Osteocyte (in vitro differentiated cells): ENCODE measurements at regions not wholly inside any gene's neighbourhood (a gene's known extent, or its start where the extent isn't known, plus 50 kb on each side); places are given as distances from the start of the nearest gene placed in this dataset.

ENCODE experiments used
- DNase-seq: peaks from one replicate; pipeline ENCODE4 v3.0.0; 2021; ENCODE audit warnings: mixed read lengths; ENCODE audit not compliant: unreplicated experiment; ENCODE audit errors: extremely low spot score
- H3K27ac Mint-ChIP-seq: one replicate; pipeline ENCODE4 v1.8.0; 2021; ENCODE audit warnings: mild to moderate bottlenecking, mixed read lengths; ENCODE audit not compliant: unreplicated experiment
- H3K27me3 Mint-ChIP-seq: one replicate; pipeline ENCODE4 v1.8.0; 2021; ENCODE audit warnings: mixed read lengths; ENCODE audit not compliant: unreplicated experiment
- H3K36me3 Mint-ChIP-seq: one replicate; pipeline ENCODE4 v1.8.0; 2021; ENCODE audit warnings: mixed read lengths; ENCODE audit not compliant: unreplicated experiment
- H3K4me1 Mint-ChIP-seq: one replicate; pipeline ENCODE4 v1.8.0; 2021; ENCODE audit warnings: mixed read lengths; ENCODE audit not compliant: unreplicated experiment
- H3K4me3 Mint-ChIP-seq: one replicate; pipeline ENCODE4 v1.8.0; 2021; ENCODE audit warnings: mild to moderate bottlenecking, moderate library complexity, mixed read lengths; ENCODE audit not compliant: unreplicated experiment
- H3K9me3 Mint-ChIP-seq: one replicate; pipeline ENCODE4 v1.8.0; 2021; ENCODE audit warnings: mixed read lengths; ENCODE audit not compliant: unreplicated experiment
- TF ChIP-seq, protein P1 (sequence below): fragments of 200-600 bp; sonication (generic); IDR thresholded peaks from 2 replicates; pipeline ENCODE4 v1.5.0; 2021; ENCODE audit warnings: antibody characterized with exemption, mild to moderate bottlenecking, moderate library complexity

DNA sequence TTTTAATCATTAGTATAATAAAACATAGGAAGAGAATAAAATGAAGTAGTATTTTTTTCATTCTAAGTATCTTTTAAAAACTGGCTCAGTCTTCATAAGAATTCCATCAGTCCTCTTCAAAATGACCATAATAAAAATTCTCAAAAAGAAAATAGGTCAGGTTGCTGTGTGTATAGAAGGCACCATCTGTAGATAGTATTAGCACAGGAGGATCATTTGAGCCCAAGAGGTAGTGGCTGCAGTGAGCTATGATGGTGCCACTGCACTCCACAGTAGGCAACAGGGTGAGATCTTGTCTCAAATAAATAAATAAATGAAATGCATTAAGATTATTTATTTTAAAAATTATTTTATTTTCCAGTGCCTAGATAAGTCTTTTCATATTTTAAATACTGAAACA, 475.8 kb downstream of the ZNF804A start:
- no peaks in the 10 kb centered on the region for H3K9me3 Mint-ChIP-seq
- H3K4me1 Mint-ChIP-seq = no peaks in the 10 kb centered on the region
- TF ChIP-seq, protein P1, sequence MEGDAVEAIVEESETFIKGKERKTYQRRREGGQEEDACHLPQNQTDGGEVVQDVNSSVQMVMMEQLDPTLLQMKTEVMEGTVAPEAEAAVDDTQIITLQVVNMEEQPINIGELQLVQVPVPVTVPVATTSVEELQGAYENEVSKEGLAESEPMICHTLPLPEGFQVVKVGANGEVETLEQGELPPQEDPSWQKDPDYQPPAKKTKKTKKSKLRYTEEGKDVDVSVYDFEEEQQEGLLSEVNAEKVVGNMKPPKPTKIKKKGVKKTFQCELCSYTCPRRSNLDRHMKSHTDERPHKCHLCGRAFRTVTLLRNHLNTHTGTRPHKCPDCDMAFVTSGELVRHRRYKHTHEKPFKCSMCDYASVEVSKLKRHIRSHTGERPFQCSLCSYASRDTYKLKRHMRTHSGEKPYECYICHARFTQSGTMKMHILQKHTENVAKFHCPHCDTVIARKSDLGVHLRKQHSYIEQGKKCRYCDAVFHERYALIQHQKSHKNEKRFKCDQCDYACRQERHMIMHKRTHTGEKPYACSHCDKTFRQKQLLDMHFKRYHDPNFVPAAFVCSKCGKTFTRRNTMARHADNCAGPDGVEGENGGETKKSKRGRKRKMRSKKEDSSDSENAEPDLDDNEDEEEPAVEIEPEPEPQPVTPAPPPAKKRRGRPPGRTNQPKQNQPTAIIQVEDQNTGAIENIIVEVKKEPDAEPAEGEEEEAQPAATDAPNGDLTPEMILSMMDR = no peak
- no peak overlapping the region for H3K27ac Mint-ChIP-seq
- no peak overlapping the region for H3K4me3 Mint-ChIP-seq
- no peaks in the 10 kb centered on the region for H3K27me3 Mint-ChIP-seq
- no peak for DNase-seq
- no peaks in the 10 kb centered on the region for H3K36me3 Mint-ChIP-seq

DNA sequence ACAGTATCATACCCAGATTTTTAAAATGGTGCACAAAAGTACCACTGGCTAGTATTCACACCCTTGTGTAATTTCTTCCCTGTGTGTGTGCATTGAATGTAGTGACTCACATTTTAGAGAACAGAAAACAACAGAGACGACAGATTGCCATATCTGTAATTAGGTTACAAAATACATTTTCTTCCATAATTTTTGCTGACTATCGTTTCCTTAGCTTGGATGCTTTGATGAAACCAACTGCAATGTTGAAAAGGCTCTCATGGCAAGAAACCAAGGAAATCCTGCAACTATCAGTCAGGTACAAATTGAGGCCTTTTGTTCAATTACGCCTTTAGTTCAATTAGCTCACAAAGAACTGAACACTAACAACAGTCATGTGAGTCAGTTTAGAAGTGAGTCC, 484.4 kb downstream of the ZNF804A start:
- DNase-seq = no peak

DNA sequence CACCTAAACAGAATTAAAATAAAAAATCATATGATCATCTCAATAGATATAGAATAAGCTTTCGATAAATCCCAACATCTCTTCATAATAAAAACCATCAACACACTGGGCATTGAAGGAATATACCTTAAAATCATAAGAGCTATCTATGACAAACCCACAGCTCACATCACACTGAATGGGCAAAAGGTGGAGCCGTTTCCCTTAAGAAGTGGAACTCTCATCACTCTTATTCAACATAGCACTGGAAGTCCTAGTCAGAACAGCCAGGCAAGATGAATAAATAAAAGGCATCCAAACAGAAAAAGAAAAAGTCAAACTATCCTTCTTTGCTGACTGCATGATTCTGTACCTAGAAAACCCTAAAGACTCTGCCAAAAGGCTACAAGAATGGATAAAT, 510.3 kb downstream of the ZNF804A start:
- Mint-ChIP-seq H3K4me3 (no peak overlapping the region), H3K4me1 (no peaks in the 10 kb centered on the region), H3K27me3 (no peaks in the 10 kb centered on the region), H3K27ac (no peak overlapping the region), H3K36me3 (no peaks in the 10 kb centered on the region), H3K9me3 (peaks cover 17% of the 10 kb centered on the region)
- TF ChIP-seq, protein P1 = no peak
- DNase-seq = no peak

More for the DNA sequence above, 484.4 kb downstream of the ZNF804A start:
- Mint-ChIP-seq H3K9me3 (no peaks in the 10 kb centered on the region), H3K4me1 (no peaks in the 10 kb centered on the region), H3K4me3 (no peak overlapping the region), H3K27ac (no peak overlapping the region), H3K27me3 (no peaks in the 10 kb centered on the region), H3K36me3 (no peaks in the 10 kb centered on the region)
- TF ChIP-seq, protein P1 = no peak

DNA sequence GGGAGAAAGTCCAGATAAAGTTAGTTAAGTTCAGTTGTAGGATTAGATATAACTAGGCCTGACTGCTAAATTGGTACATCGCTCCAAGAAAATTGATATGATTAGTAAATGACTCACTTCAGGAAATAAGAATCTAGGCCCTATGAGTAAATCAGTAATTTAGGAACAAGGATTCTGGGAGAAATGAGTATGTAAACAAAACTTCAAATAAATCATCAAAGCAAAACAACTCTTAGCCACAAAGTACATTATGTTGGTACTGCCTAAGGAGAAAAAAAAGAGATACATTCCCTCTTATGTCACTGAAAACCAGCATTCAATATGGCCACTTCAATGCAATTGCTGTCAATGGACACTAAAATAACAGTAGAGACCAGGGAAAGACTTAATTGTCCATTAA, 529.1 kb downstream of the ZNF804A start:
- Mint-ChIP-seq H3K36me3 (no peaks in the 10 kb centered on the region), H3K27me3 (no peaks in the 10 kb centered on the region), H3K9me3 (peaks cover 5% of the 10 kb centered on the region), H3K27ac (no peak overlapping the region), H3K4me3 (no peak overlapping the region), H3K4me1 (no peaks in the 10 kb centered on the region)
- no peak for DNase-seq
- TF ChIP-seq, protein P1 = no peak

DNA sequence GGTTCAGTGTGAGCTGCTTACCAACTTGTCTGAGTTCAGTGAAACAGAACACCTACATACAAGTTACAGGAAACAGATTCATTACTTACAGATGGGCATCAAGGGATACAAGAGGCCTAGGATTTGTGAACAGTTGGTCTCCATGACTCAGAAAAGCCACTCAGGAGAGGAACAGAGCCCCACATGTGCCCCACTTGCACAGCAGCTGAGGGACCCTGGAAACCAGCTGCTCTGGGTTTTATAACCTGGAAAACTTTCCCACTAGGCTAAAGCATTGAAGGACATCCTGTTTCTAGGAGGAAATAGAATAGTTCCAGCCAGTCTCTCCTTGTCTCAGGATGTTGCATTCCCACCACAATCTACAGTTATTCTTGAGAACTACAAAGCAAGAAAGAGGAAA, 530.0 kb downstream of the ZNF804A start:
- no peak for DNase-seq
- TF ChIP-seq, protein P1 = no peak
- Mint-ChIP-seq H3K9me3 (peaks cover 5% of the 10 kb centered on the region), H3K27ac (no peak overlapping the region), H3K36me3 (no peaks in the 10 kb centered on the region), H3K4me1 (no peaks in the 10 kb centered on the region), H3K4me3 (no peak overlapping the region), H3K27me3 (no peaks in the 10 kb centered on the region)
